ENCODE measurements at regions not wholly inside any gene's neighbourhood (a gene's known extent, or its start where the extent isn't known, plus 50 kb on each side); places are given as distances from the start of the nearest gene placed in this dataset.

DNA sequence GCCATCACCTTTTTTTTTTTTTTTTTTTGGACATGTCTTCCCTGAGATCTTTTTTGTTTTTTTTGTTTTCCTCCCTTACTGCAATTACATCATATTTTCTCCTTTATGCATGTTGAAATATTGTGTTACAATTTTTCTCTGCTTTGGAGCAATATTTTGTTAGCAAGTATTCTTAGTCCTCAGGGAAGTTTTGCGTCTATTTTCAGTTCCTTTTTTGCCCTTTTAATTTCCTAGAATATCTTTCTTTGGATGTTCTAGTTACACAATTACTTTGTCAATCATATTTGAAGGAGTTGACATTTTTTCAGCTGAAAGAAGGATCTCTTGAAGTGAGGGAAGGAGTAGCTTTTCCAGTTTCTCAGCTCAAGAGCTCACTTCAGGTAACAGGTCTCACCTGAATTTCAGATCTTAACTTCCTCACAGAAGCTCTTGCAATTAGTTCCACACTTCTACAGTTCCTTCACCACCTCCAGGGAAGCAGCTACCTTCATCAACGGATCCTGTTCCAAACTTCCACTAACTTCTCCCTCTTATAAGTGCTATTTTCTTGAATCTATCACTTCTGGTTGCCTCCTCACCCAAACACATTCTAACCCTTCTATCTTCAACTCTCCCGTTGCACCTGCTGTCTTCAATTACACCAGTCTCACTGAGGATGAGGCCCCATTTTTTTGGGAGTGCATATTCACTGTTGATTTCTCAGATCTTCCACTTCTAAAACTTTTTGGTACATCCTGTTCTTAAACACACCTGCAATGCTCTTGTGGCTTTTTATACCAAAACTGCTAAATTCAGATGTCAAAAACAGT lies 57.8 kb upstream of the CPOX start (continued):
- TF ChIP-seq, protein P1, sequence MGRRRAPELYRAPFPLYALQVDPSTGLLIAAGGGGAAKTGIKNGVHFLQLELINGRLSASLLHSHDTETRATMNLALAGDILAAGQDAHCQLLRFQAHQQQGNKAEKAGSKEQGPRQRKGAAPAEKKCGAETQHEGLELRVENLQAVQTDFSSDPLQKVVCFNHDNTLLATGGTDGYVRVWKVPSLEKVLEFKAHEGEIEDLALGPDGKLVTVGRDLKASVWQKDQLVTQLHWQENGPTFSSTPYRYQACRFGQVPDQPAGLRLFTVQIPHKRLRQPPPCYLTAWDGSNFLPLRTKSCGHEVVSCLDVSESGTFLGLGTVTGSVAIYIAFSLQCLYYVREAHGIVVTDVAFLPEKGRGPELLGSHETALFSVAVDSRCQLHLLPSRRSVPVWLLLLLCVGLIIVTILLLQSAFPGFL (CRISPR knock-in tag; IDR thresholded peaks at IDR 0.05) = no peak

- Histone ChIP-seq H3K79me2 (ENCODE audit: insufficient read depth, low read length) (no peaks in the 10 kb centered on the region), H3K36me3 (replicated peaks in 1 of 2; ENCODE audit: control insufficient read depth in 1 of 2, insufficient read depth in 2 of 2, low read length in 2 of 2) (no peaks in the 10 kb centered on the region), H3K4me3 (replicated peaks in 1 of 3; ENCODE audit: insufficient read depth in 1 of 3, low read depth in 2 of 3, low read length in 3 of 3) (no peak overlapping the region), H2AFZ (ENCODE audit: low read length) (no peak overlapping the region), H4K20me1 (ENCODE audit: insufficient read depth, low read length) (no peaks in the 10 kb centered on the region), H3K4me1 (ENCODE audit: insufficient read depth, low read length) (no peaks in the 10 kb centered on the region), H3K27me3 (ENCODE audit: control insufficient read depth in 1 of 2, insufficient read depth in 2 of 2, low read length in 2 of 2) (peaks cover 0 to 3% of the 10 kb centered on the region in 2 experiments; a peak in 1 of 5 replicates), H3K4me2 (ENCODE audit: low read depth, low read length) (no peak overlapping the region), H3K27ac (ENCODE audit: extremely low read length, insufficient read depth, low read length) (no peak overlapping the region), H3K9ac (ENCODE audit: insufficient read depth, low read depth, low read length) (no peak overlapping the region), H3K9me3 (ENCODE audit: low read length) (no peaks in the 10 kb centered on the region)
- FAIRE-seq = no peak
- intact Hi-C loops (cut with micrococcal nuclease; ENCODE audit: unreplicated experiment) (no loop called here), in situ Hi-C loops (cut with HindIII; ENCODE audit: extremely low pct_ligation_motif_present, low pct_unique_long_range_greater_than_20kb) (no loop called here)
- ATAC-seq = no peak
- BruUV-seq (replicated peaks) = no TSS peak
- POLR2A ChIA-PET = no interaction called here
- TF ChIP-seq ZNF256 (CRISPR knock-in tag; conservative IDR thresholded peaks at IDR 0.05) = no peak
- no peak for DNase-seq (ENCODE audit: low spot score)
- CTCF ChIA-PET (ENCODE audit: low intra/inter-chr PET ratio, low total read pairs) = no interaction called here
Observed at GRCh38 chr3:98651780-98652077, 58.3 kb upstream of the CPOX start.

GRCh38 chr3:98655666-98656065 lies 62.3 kb upstream of the CPOX start:
- FAIRE-seq (no peak), ATAC-seq (no peak), DNase-seq (ENCODE audit: low spot score) (no peak)
- H3K27me3 ChIP-seq (ENCODE audit: control insufficient read depth in 1 of 2, insufficient read depth in 2 of 2, low read length in 2 of 2) = peaks cover 0 to 8% of the 10 kb centered on the region in 2 experiments; a peak in 2 of 5 replicates
- no peaks in the 10 kb centered on the region for H4K20me1 ChIP-seq (ENCODE audit: insufficient read depth, low read length)
- CTCF ChIA-PET (ENCODE audit: low intra/inter-chr PET ratio, low total read pairs) = no interaction called here
- H3K4me3 ChIP-seq (replicated peaks in 1 of 3; ENCODE audit: insufficient read depth in 1 of 3, low read depth in 2 of 3, low read length in 3 of 3) = no peak overlapping the region
- H3K36me3 ChIP-seq (replicated peaks in 1 of 2; ENCODE audit: control insufficient read depth in 1 of 2, insufficient read depth in 2 of 2, low read length in 2 of 2) = no peaks in the 10 kb centered on the region
- H3K9ac ChIP-seq (ENCODE audit: insufficient read depth, low read depth, low read length) = no peak overlapping the region
- BruUV-seq (replicated peaks) = no TSS peak
- in situ Hi-C loops (cut with HindIII; ENCODE audit: extremely low pct_ligation_motif_present, low pct_unique_long_range_greater_than_20kb) (no loop called here), intact Hi-C loops (cut with micrococcal nuclease; ENCODE audit: unreplicated experiment) (no loop called here)
- no peak overlapping the region for H3K27ac ChIP-seq (ENCODE audit: extremely low read length, insufficient read depth, low read length)
- WGBS (ENCODE audit: low lambda C conversion rate) = 39% methylated on average over 3 of the region's 3 CpGs
- H3K4me2 ChIP-seq (ENCODE audit: low read depth, low read length) = no peak overlapping the region
- no peaks in the 10 kb centered on the region for H3K9me3 ChIP-seq (ENCODE audit: low read length)
- POLR2A ChIA-PET = no interaction called here
- no peaks in the 10 kb centered on the region for H3K4me1 ChIP-seq (ENCODE audit: insufficient read depth, low read length)
- no peaks in the 10 kb centered on the region for H3K79me2 ChIP-seq (ENCODE audit: insufficient read depth, low read length)
- no peak overlapping the region for H2AFZ ChIP-seq (ENCODE audit: low read length)
- TF ChIP-seq, protein P2, sequence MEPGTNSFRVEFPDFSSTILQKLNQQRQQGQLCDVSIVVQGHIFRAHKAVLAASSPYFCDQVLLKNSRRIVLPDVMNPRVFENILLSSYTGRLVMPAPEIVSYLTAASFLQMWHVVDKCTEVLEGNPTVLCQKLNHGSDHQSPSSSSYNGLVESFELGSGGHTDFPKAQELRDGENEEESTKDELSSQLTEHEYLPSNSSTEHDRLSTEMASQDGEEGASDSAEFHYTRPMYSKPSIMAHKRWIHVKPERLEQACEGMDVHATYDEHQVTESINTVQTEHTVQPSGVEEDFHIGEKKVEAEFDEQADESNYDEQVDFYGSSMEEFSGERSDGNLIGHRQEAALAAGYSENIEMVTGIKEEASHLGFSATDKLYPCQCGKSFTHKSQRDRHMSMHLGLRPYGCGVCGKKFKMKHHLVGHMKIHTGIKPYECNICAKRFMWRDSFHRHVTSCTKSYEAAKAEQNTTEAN (CRISPR knock-in tag; conservative IDR thresholded peaks at IDR 0.05) = no peak
- TF ChIP-seq, protein P3, sequence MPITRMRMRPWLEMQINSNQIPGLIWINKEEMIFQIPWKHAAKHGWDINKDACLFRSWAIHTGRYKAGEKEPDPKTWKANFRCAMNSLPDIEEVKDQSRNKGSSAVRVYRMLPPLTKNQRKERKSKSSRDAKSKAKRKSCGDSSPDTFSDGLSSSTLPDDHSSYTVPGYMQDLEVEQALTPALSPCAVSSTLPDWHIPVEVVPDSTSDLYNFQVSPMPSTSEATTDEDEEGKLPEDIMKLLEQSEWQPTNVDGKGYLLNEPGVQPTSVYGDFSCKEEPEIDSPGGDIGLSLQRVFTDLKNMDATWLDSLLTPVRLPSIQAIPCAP (CRISPR knock-in tag; IDR thresholded peaks at IDR 0.05; ENCODE audit: low read depth) = no peak
- TF ChIP-seq GLMP (CRISPR knock-in tag; IDR thresholded peaks at IDR 0.05; ENCODE audit: borderline replicate concordance) (no peak), ZNF687 (CRISPR knock-in tag; IDR thresholded peaks at IDR 0.05) (no peak), JUND (CRISPR knock-in tag; IDR thresholded peaks at IDR 0.05) (no peak)

Measured in HepG2 (cell line).